Activated T-helper 17 cell treated with anti-CD3 and anti-CD28 coated beads, Interleukin-2, amount 50 U/mL, for 72 hours (primary cell): ENCODE measurements at regions not wholly inside any gene's neighbourhood (a gene's known extent, or its start where the extent isn't known, plus 50 kb on each side); places are given as distances from the start of the nearest gene placed in this dataset.

ENCODE experiments used
- ATAC-seq: fragments of 150-1000 bp; cut with Tn5 transposase; replicated peaks from 2 replicates; pipeline ENCODE4 v1.10.0; 2021; ENCODE audit warnings: mild to moderate bottlenecking, moderate library complexity
- H3K27ac Mint-ChIP-seq: one replicate; pipeline ENCODE4 v1.8.0; 2022; ENCODE audit warnings: mixed read lengths
- H3K27me3 Mint-ChIP-seq: one replicate; pipeline ENCODE4 v1.8.0; 2022; ENCODE audit warnings: mixed read lengths
- H3K36me3 Mint-ChIP-seq: one replicate; pipeline ENCODE4 v1.8.0; 2022; ENCODE audit warnings: low read depth, mild to moderate bottlenecking, mixed read lengths
- H3K4me1 Mint-ChIP-seq: one replicate; pipeline ENCODE4 v1.8.0; 2022; ENCODE audit warnings: mixed read lengths
- H3K4me3 Mint-ChIP-seq: one replicate; pipeline ENCODE4 v1.8.0; 2022; ENCODE audit warnings: mild to moderate bottlenecking, mixed read lengths
- H3K9me3 Mint-ChIP-seq: one replicate; pipeline ENCODE4 v1.8.0; 2022; ENCODE audit warnings: mixed read lengths

- Mint-ChIP-seq H3K36me3 (no peaks in the 10 kb centered on the region), H3K27ac (no peak overlapping the region)
Observed at GRCh38 chr5:120037451-120037850, 408.1 kb downstream of the FAM170A start.

GRCh38 chr5:120039111-120039510, 409.8 kb downstream of the FAM170A start:
- H3K4me1 Mint-ChIP-seq: no peaks in the 10 kb centered on the region
- ATAC-seq: no peak

More at GRCh38 chr5:120037451-120037850, 408.1 kb downstream of the FAM170A start:
- no peak for ATAC-seq
- Mint-ChIP-seq H3K4me3 (no peak overlapping the region), H3K27me3 (no peaks in the 10 kb centered on the region), H3K9me3 (no peaks in the 10 kb centered on the region), H3K4me1 (no peaks in the 10 kb centered on the region)

DNA sequence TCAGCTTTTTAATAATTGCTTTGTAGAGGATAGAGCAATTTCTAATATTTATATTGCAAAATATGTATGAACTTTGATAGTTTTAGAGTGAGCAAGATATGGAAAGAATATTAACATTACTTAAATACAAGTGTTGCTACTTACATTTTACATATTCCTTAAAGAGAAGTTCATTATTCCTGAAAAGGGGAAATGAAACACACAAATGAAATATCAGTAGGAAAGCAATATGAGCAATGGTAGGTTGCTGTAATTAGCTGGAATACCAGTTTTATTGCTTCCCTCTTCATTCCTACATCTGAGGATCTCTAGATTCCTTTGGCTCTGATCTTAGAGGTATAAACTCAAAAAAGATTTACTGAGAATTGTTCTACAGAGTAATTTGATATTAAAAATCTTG, 414.1 kb downstream of the FAM170A start:
- no peaks in the 10 kb centered on the region for H3K27me3 Mint-ChIP-seq
- H3K4me3 Mint-ChIP-seq: no peak overlapping the region
- no peak for ATAC-seq
- no peaks in the 10 kb centered on the region for H3K4me1 Mint-ChIP-seq
- H3K36me3 Mint-ChIP-seq: no peaks in the 10 kb centered on the region
- no peaks in the 10 kb centered on the region for H3K9me3 Mint-ChIP-seq
- no peak overlapping the region for H3K27ac Mint-ChIP-seq

More at GRCh38 chr5:120039111-120039510, 409.8 kb downstream of the FAM170A start:
- Mint-ChIP-seq H3K36me3 (no peaks in the 10 kb centered on the region), H3K9me3 (no peaks in the 10 kb centered on the region), H3K27ac (no peak overlapping the region), H3K4me3 (no peak overlapping the region), H3K27me3 (no peaks in the 10 kb centered on the region)

GRCh38 chr5:120052916-120053828, 410.9 kb upstream of the PRR16 start:
- H3K36me3 Mint-ChIP-seq: no peaks in the 10 kb centered on the region
- ATAC-seq: no peak
- H3K27ac Mint-ChIP-seq: no peak overlapping the region
- H3K9me3 Mint-ChIP-seq: peaks cover 9% of the 10 kb centered on the region
- H3K27me3 Mint-ChIP-seq: no peaks in the 10 kb centered on the region
- H3K4me3 Mint-ChIP-seq: no peak overlapping the region
- H3K4me1 Mint-ChIP-seq: no peaks in the 10 kb centered on the region

GRCh38 chr5:120053841-120054240, 410.3 kb upstream of the PRR16 start:
- H3K4me3 Mint-ChIP-seq: no peak overlapping the region
- no peaks in the 10 kb centered on the region for H3K27me3 Mint-ChIP-seq
- H3K9me3 Mint-ChIP-seq: peaks cover 9% of the 10 kb centered on the region
- H3K4me1 Mint-ChIP-seq: no peaks in the 10 kb centered on the region
- no peaks in the 10 kb centered on the region for H3K36me3 Mint-ChIP-seq
- no peak overlapping the region for H3K27ac Mint-ChIP-seq
- no peak for ATAC-seq

DNA sequence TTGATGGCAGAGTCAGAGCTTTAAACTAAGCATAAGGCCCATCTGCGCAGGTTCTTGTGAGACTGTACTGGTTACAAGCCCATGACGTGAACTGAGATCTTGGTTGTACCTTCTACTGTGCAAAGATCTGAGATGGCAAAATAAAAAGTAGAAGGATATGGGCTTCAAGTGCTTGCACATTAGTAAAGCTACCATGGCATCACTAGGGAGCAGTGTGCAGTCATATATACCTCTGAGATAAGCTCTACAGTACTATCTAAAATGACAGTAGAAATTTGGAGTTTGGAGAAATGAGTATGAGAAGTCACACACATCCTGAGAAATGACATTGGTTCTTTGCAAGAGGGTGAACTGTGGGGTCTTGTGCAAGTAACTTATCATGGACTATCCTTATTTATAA, 408.2 kb upstream of the PRR16 start:
- ATAC-seq: no peak
- H3K4me1 Mint-ChIP-seq: no peaks in the 10 kb centered on the region
- no peak overlapping the region for H3K27ac Mint-ChIP-seq
- H3K9me3 Mint-ChIP-seq: peaks cover 8% of the 10 kb centered on the region
- H3K4me3 Mint-ChIP-seq: no peak overlapping the region
- H3K36me3 Mint-ChIP-seq: no peaks in the 10 kb centered on the region
- no peaks in the 10 kb centered on the region for H3K27me3 Mint-ChIP-seq

DNA sequence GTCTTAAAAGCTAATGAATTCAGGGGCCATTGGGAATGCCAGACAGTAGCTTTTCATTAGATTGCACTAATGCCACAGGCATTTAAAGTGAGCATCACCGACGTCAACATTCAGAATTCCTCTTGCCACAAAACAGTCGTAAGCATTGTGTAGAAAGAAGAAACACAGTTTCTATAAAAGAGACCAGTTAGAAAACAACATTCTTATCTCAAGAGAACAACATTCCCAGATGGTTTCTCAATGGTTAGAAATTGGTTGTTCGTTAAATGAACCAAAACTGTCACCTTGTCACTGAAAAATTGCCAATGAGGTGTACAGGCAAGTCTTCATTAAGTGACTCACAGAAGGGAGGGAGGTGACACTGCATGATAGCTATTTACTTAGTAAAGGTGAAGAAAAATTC, 401.6 kb upstream of the PRR16 start:
- no peak overlapping the region for H3K4me3 Mint-ChIP-seq
- H3K9me3 Mint-ChIP-seq: peaks cover 10% of the 10 kb centered on the region
- no peaks in the 10 kb centered on the region for H3K27me3 Mint-ChIP-seq
- ATAC-seq: no peak
- H3K36me3 Mint-ChIP-seq: no peaks in the 10 kb centered on the region
- H3K4me1 Mint-ChIP-seq: no peaks in the 10 kb centered on the region
- no peak overlapping the region for H3K27ac Mint-ChIP-seq

DNA sequence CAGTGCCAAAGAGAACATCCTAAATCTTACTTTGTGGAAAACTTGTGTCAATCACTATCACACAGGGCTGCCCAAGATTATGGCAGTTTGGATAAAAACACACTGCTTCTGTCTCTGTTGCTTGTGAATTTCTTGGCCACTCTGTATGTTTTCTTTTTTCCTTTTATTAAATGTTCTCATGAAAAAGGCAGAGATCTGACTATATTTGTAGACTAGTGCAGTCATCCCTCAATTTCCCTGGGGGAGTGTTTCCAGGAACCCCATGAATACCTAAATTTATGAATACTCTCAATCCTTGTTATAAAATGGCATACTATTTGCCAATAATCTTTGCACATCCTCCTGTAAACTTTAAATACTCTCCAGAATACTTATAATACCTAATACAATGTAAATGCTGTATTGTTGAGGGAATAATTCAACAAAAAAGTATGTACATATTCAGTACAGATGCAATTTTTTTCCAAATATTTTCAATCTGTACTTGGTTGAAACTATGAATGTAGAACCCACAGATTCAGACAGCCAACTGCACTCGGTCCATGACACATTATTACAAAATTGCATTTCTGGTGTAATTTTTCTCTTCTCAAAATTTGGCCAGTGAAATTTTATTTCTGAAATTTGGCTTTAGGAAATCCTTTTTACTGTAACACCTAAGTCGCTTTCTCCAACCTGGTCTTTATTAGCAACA, 391.9 kb upstream of the PRR16 start:
- H3K9me3 Mint-ChIP-seq: no peaks in the 10 kb centered on the region
- H3K27ac Mint-ChIP-seq: no peak overlapping the region
- no peak for ATAC-seq
- H3K36me3 Mint-ChIP-seq: no peaks in the 10 kb centered on the region
- no peaks in the 10 kb centered on the region for H3K4me1 Mint-ChIP-seq
- no peaks in the 10 kb centered on the region for H3K27me3 Mint-ChIP-seq
- H3K4me3 Mint-ChIP-seq: no peak overlapping the region

DNA sequence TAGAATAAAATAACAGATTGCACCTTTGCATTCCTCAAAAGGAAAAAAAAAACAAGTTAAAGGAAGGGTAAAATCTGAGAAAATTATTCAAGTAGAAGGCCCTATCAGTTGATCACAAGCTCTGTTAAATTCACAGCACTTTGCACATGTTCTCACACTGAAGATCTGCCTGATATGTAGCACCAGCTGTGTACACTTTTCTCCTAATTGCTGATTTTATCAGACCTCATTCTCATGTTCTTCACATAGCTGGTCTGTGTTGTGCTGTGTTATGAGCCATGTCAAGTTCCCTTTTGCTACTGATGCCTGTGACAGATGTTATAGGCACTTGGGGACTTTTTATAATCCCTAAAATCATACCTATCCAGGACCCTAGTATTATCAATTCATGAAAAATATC, 390.4 kb upstream of the PRR16 start:
- Mint-ChIP-seq H3K4me3 (no peak overlapping the region), H3K27me3 (no peaks in the 10 kb centered on the region), H3K36me3 (no peaks in the 10 kb centered on the region), H3K27ac (no peak overlapping the region), H3K9me3 (peaks cover 4% of the 10 kb centered on the region), H3K4me1 (no peaks in the 10 kb centered on the region)
- ATAC-seq: no peak

- Mint-ChIP-seq H3K4me3 (no peak overlapping the region), H3K27ac (no peak overlapping the region), H3K36me3 (no peaks in the 10 kb centered on the region), H3K27me3 (no peaks in the 10 kb centered on the region), H3K9me3 (peaks cover 4% of the 10 kb centered on the region), H3K4me1 (no peaks in the 10 kb centered on the region)
- no peak for ATAC-seq
Observed at GRCh38 chr5:120080781-120081180, 383.3 kb upstream of the PRR16 start.

DNA sequence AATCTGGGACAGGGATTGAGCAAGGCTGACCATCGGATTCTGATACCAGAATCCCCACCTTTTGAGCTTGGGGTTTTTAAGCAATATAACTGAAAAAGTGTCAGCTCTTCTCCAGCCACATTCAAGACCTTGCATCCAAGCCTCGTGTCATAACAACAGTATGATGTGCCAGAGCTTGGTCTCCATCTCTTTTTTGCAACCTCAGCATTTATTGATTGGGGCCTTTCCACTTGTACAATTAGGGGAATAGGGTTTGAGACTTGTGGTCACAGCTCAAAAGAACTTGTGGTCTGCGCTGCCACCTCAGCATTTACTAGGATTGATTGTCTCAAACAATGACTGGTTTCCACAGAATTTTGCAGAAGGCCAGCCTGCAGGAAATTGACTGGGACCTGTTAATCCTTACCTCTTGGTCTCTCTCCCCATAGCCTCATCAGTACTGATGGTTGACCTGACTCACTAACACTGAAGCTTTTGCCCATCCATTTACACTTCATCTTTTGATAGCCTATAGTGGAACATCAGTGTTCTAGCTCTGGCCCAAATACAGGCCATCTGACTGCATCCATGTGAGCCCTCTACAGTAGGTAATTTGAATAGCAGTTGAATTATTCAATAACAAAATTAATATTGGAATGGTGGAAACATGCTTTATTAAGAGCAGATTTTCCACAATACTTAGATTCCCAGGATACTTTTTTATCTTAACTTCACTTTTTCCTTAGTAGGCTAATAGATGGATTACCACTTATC, 381.6 kb upstream of the PRR16 start:
- H3K9me3 Mint-ChIP-seq: peaks cover 4% of the 10 kb centered on the region
- H3K27me3 Mint-ChIP-seq: no peaks in the 10 kb centered on the region
- no peaks in the 10 kb centered on the region for H3K4me1 Mint-ChIP-seq
- ATAC-seq: no peak
- no peak overlapping the region for H3K4me3 Mint-ChIP-seq
- H3K36me3 Mint-ChIP-seq: no peaks in the 10 kb centered on the region
- H3K27ac Mint-ChIP-seq: no peak overlapping the region

GRCh38 chr5:120083851-120084542, 380.1 kb upstream of the PRR16 start:
- Mint-ChIP-seq H3K36me3 (no peaks in the 10 kb centered on the region), H3K4me3 (no peak overlapping the region), H3K27ac (no peak overlapping the region), H3K9me3 (no peaks in the 10 kb centered on the region), H3K27me3 (no peaks in the 10 kb centered on the region), H3K4me1 (no peaks in the 10 kb centered on the region)
- ATAC-seq: no peak

DNA sequence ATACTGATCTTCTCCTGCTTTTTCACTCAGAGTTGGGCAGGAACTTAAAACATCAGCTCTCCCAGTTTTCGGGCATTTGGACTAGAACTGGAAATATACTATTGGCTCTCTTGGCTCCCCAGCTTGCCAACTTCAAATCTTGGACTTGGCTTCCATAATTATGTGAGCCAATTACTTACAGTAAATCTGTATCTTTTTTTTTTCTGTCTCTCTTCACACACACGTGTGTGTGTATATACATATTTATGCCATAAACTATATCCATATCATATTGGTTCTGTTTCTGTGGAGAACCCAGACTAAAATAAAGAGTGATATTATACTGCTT, 379.6 kb upstream of the PRR16 start:
- Mint-ChIP-seq H3K27me3 (no peaks in the 10 kb centered on the region), H3K4me3 (no peak overlapping the region), H3K36me3 (no peaks in the 10 kb centered on the region), H3K4me1 (no peaks in the 10 kb centered on the region), H3K9me3 (no peaks in the 10 kb centered on the region), H3K27ac (no peak overlapping the region)
- ATAC-seq: no peak

GRCh38 chr5:120086081-120086480, 378.0 kb upstream of the PRR16 start:
- ATAC-seq: no peak
- Mint-ChIP-seq H3K27ac (no peak overlapping the region), H3K27me3 (no peaks in the 10 kb centered on the region), H3K36me3 (no peaks in the 10 kb centered on the region), H3K4me1 (no peaks in the 10 kb centered on the region), H3K4me3 (no peak overlapping the region), H3K9me3 (peaks cover 4% of the 10 kb centered on the region)
